Ovary (tissue), 7 donors: ENCODE measurements at regions not wholly inside any gene's neighbourhood (a gene's known extent, or its start where the extent isn't known, plus 50 kb on each side); places are given as distances from the start of the nearest gene placed in this dataset.

Source experiments
- DNase-seq, 5 donors: peaks; one replicate each; pipeline ENCODE4 v3.0.0-alpha.2; 2019 to 2020
- H3K27ac ChIP-seq, 2 donors: fragments of 200-600 bp; one replicate each; pipeline versions ENCODE4 v1.5.1 to v1.8.0; 2019 to 2022
- H3K27me3 ChIP-seq: fragments of 200-600 bp; one replicate; pipeline ENCODE4 v1.8.0; 2022
- H3K36me3 ChIP-seq: fragments of 200-600 bp; sonication (generic); one replicate; pipeline ENCODE4 v1.5.1; 2019
- H3K4me1 ChIP-seq: one replicate; pipeline ENCODE4 v1.8.1; 2013; ENCODE audit warnings: mild to moderate bottlenecking, moderate library complexity; ENCODE audit not compliant: insufficient read depth
- H3K4me3 ChIP-seq: fragments of 200-600 bp; sonication (generic); one replicate; pipeline ENCODE4 v1.5.1; 2017
- H3K9me3 ChIP-seq, 2 donors: fragments of 200-600 bp in 1 of 2; sonication (generic) in 1 of 2; one replicate each; pipeline versions ENCODE4 v1.5.1 to v1.8.1; 2013 to 2019; ENCODE audit warnings: mild to moderate bottlenecking in 1 of 2, moderate library complexity in 1 of 2
- CTCF ChIP-seq, 3 donors: fragments of 450-650 bp in 2 of 3; fragments of 200-600 bp in 1 of 3; IDR thresholded peaks; one replicate each; pipeline versions ENCODE4 v1.5.1 to v1.8.0; 2016 to 2022; ENCODE audit warnings: antibody characterized with exemption in 3 of 3, mild to moderate bottlenecking in 1 of 3
- EP300 ChIP-seq: sonication (generic); formaldehyde crosslinking; IDR thresholded peaks from one replicate; pipeline ENCODE4 v1.6.1; 2017; ENCODE audit warnings: antibody characterized with exemption
- POLR2A ChIP-seq: fragments of 450-650 bp; IDR thresholded peaks from one replicate; pipeline ENCODE4 v1.6.1; 2017; ENCODE audit warnings: antibody characterized with exemption, mild to moderate bottlenecking, moderate library complexity
- WGBS, 3 donors: extraction: QIAGEN DNeasy Blood & Tissue Kit in 1 of 3; methylation state at CpG; one replicate each; pipeline versions ENCODE4 v1.1.5 to v1.1.7; 2013 to 2017; 5-methylcytosine and 5-hydroxymethylcytosine counted together
- intact Hi-C, 4 donors: fragments of 100-400 bp; cut with DNase I; formaldehyde crosslinking; loops; one replicate each; pipeline versions ENCODE4 v1.11.0 to v1.15.1; 2022 to 2023
- donor health status: DM: no; HTN: no; CAD: no; lungs with moderate emphysema.
- donor health status: DM: no; HTN: no; CAD: no.
- donor health status: Bipolar disorder and iron deficiency.
- donor health status: DM: no; HTN: no; CAD: no.
- donor health status: DM: yes; HTN: yes; CAD: no.

DNA sequence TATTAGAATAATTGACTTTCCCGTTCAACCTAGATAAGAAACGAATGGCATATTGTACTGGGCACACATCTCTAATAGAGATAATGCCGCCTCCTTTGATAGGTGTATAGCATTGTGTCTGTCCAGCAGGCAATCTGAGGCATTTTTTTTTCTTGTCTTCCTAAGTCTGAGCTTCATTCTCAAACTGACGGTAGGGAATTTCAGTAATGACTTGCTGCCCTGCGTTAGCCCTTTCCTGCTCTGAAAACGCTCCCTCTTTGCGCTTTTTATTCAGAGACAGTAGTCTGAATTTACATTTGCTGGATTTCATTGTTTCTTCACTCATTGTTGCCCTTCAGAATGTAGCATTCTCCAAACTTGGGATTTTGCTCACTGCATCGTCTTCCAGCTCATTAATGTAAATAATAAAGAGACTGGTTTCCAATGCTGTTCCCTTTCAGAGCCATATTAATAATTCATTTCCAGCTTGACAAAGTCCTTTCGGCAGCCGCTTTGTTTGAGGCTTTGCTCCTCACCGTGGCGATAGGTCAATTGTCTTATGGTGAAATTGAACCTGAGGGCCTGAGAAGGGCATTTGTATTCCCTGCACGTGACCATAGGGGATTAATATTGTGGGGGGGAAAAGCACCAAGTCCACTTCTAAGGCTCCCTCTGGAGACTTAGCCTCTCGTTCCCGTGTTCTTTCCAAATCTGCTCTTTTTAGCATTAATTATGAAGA is 412.1 kb downstream of the SMARCA1 start:
- H3K36me3 ChIP-seq, result no peaks in the 10 kb centered on the region
- intact Hi-C loops, result no loop called here
- 64 to 71% (median 69%) methylated on average over 15 of the region's 15 CpGs for WGBS, 3 donors
- DNase-seq, result no peak
- no peak overlapping the region for H3K4me3 ChIP-seq
- TF ChIP-seq EP300 (no peak), POLR2A (no peak), CTCF (IDR thresholded peaks at IDR 0.05) (no peak)
- no peaks in the 10 kb centered on the region for H3K4me1 ChIP-seq
- H3K27ac ChIP-seq, result no peak overlapping the region
- H3K27me3 ChIP-seq, result no peaks in the 10 kb centered on the region
- H3K9me3 ChIP-seq, result no peaks in the 10 kb centered on the region

- Histone ChIP-seq H3K4me1 (no peaks in the 10 kb centered on the region), H3K9me3 (peaks cover 0 to 3% of the 10 kb centered on the region in 2 donors), H3K36me3 (no peaks in the 10 kb centered on the region), H3K27me3 (no peaks in the 10 kb centered on the region), H3K4me3 (no peak overlapping the region), H3K27ac (no peak overlapping the region)
- no peak for DNase-seq
- intact Hi-C loops, result no loop called here
- 79 to 83% (median 80%) methylated on average over 4 of the region's 4 CpGs for WGBS, 3 donors
- no peak for TF ChIP-seq EP300
- no peak for TF ChIP-seq CTCF (IDR thresholded peaks at IDR 0.05)
- TF ChIP-seq POLR2A, result no peak
Observed at GRCh38 chrX:129108936-129109335, 414.4 kb downstream of the SMARCA1 start.

DNA sequence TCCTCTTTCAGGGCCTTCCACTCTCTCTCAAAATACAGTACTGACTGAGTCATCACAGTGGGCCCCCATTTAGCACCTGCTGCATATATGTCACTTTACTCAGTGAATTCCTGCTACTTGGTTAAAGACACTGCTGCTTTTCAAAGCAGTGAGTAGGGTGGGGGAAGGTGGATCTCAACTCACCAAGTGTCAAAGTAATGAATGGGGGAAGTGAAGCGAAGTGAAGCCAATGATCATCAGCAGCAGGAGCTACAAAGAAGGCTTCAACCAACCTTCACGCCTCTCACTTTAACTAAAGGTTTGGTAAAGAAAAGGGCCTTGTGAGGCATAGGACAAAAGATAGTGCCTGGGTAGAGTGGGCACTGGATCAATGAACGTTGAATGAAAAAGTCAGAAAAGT is 424.1 kb downstream of the SMARCA1 start:
- Histone ChIP-seq H3K36me3 (no peaks in the 10 kb centered on the region), H3K9me3 (no peaks in the 10 kb centered on the region), H3K4me3 (no peak overlapping the region), H3K27ac (no peak overlapping the region), H3K4me1 (no peaks in the 10 kb centered on the region), H3K27me3 (no peaks in the 10 kb centered on the region)
- 67 to 75% (median 70%) methylated on average over 3 of the region's 3 CpGs for WGBS, 3 donors
- no peak for DNase-seq
- intact Hi-C loops, result no loop called here
- TF ChIP-seq CTCF (IDR thresholded peaks at IDR 0.05) (no peak), POLR2A (no peak), EP300 (no peak)

DNA sequence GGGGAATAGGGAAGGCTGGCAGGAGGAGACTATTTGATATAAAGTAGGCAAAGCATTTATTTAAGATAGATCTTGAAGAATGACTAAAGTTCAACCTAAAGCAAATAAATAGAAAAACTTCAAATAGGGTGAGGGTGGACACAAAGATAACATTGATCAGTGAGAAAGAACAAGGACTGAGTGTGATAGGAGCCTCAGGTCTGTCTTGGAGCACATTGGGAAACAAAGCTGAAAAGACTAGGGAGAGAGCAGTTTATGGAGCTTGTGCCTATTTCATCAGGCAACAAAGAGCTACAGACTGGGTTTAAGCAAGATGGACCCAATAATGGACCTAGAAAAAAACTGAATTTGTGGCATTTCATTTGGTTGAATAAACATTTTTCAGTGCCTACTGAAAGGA is 425.6 kb downstream of the SMARCA1 start:
- Histone ChIP-seq H3K4me1 (no peaks in the 10 kb centered on the region), H3K36me3 (no peaks in the 10 kb centered on the region), H3K27me3 (no peaks in the 10 kb centered on the region), H3K4me3 (no peak overlapping the region), H3K27ac (no peak overlapping the region), H3K9me3 (no peaks in the 10 kb centered on the region)
- intact Hi-C loops, result no loop called here
- DNase-seq, result no peak
- TF ChIP-seq EP300, result no peak
- TF ChIP-seq POLR2A, result no peak
- TF ChIP-seq CTCF (IDR thresholded peaks at IDR 0.05), result no peak
